ENCODE measurements at regions not wholly inside any gene's neighbourhood (a gene's known extent, or its start where the extent isn't known, plus 50 kb on each side); places are given as distances from the start of the nearest gene placed in this dataset.

DNA sequence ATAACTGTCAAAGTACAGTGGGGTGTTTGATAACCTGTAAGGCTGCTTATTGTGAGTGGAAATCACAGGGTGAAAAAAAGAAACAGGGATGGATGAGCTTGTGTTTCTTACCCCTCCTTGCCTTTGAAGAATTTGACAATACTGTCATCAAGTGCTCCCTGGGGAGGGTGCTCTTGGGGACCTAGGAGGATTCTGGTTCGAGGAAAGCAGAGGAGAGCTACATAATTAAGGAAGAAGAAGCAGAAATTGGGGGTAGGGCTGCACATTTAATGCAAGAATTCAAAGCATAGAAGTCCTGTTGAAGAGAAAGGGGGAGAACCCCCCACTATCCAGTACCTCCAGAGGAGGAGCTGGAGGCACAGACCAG lies 208.1 kb upstream of the PHYHIPL start:
- no peak for DNase-seq (ENCODE audit: low read depth in 1 of 2, low spot score in 2 of 2)
- Histone ChIP-seq H3K27me3 (replicated peaks) (no peaks in the 10 kb centered on the region), H3K27ac (no peak overlapping the region), H3K9me3 (replicated peaks) (no peaks in the 10 kb centered on the region), H3K4me1 (replicated peaks) (no peaks in the 10 kb centered on the region), H3K36me3 (no peaks in the 10 kb centered on the region), H3K4me3 (no peak overlapping the region)

DNA sequence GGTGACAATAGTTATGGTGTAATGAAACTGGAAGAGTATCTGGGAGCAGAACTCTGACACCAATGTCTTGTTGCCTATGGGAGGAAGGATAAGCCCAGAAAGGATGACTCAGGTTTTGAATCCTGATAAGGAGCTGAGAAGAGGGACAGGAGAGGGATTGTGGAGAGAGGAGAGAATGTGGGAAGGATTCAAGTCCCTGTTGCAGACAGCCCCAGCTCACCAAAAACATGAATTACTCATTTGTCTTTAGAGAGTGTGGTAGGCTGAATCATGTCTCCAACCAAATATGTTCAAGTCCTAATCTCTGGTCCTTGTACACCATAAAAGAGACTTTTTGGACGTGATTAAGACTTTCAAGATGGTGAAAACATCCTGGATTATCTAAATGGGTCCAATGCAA lies 206.9 kb upstream of the PHYHIPL start:
- Histone ChIP-seq H3K9me3 (replicated peaks) (no peaks in the 10 kb centered on the region), H3K27me3 (replicated peaks) (no peaks in the 10 kb centered on the region), H3K4me3 (no peak overlapping the region), H3K4me1 (replicated peaks) (no peaks in the 10 kb centered on the region), H3K36me3 (no peaks in the 10 kb centered on the region), H3K27ac (no peak overlapping the region)
- DNase-seq (ENCODE audit: low read depth in 1 of 2, low spot score in 2 of 2), result no peak

DNA sequence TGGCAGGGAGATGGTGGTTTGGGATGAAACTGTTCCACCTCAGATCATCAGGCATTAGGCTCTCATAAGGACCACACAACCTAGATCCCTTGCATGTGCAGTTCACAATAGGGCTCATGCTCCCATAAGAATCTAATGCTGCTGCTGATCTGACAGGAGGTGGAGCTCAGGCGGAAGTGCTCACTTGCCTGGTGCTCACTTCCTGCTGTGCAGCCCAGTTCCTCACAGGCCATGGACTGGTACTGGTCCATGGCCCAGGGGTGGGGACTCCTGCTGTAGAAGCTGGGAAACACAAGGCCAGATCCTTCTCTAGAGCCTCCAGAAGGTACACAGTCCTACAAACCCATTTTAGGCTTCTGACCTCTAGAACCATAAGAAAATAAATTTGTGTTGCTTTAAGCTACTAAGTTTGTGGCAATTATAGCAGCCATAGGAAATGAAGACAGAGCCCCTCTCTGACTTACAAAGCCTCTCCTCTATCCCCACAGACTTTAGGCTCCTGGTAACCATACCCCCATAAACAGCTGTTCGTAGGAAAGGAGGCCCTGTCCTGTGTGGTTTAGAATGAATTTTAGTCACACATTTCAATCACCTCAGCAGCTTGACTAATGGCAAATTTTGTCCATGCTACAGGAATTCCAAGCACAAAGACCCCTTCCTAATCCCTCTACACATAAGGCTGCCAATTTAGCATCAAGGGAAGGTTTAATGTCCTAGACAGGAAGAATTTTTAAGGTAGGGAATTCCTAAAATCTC lies 206.1 kb upstream of the PHYHIPL start:
- no peak overlapping the region for H3K27ac ChIP-seq
- H3K36me3 ChIP-seq, result no peaks in the 10 kb centered on the region
- no peaks in the 10 kb centered on the region for H3K9me3 ChIP-seq (replicated peaks)
- no peak for DNase-seq (ENCODE audit: low read depth in 1 of 2, low spot score in 2 of 2)
- no peaks in the 10 kb centered on the region for H3K4me1 ChIP-seq (replicated peaks)
- no peaks in the 10 kb centered on the region for H3K27me3 ChIP-seq (replicated peaks)
- H3K4me3 ChIP-seq, result no peak overlapping the region

DNA sequence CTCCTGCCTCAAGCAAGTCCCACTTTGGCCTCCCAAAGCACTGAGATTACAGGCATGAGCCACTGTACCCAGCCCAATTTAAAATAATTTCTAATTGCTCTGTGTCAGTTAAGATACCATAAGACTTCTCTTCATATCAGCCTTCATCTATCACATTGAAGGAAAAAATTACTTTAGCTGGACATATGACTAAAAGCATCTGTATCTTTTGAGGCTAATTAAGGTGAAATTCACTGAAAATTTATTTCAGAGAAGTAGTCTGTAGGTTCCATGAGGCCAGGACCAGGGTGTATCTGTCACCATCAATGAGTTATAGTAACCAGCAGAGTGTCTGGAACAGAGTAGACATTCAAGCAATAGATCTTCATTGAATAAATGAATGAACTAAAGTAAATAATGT lies 205.2 kb upstream of the PHYHIPL start:
- Histone ChIP-seq H3K4me1 (replicated peaks) (no peaks in the 10 kb centered on the region), H3K9me3 (replicated peaks) (no peaks in the 10 kb centered on the region), H3K36me3 (no peaks in the 10 kb centered on the region), H3K27ac (no peak overlapping the region), H3K27me3 (replicated peaks) (no peaks in the 10 kb centered on the region), H3K4me3 (no peak overlapping the region)
- DNase-seq (ENCODE audit: low read depth in 1 of 2, low spot score in 2 of 2), result no peak

GRCh38 chr10:58971796-58972491 lies 204.5 kb upstream of the PHYHIPL start:
- Histone ChIP-seq H3K27me3 (replicated peaks) (no peaks in the 10 kb centered on the region), H3K36me3 (no peaks in the 10 kb centered on the region), H3K9me3 (replicated peaks) (no peaks in the 10 kb centered on the region), H3K27ac (no peak overlapping the region), H3K4me3 (no peak overlapping the region), H3K4me1 (replicated peaks) (no peaks in the 10 kb centered on the region)
- DNase-seq (ENCODE audit: low read depth in 1 of 2, low spot score in 2 of 2), result no peak

DNA sequence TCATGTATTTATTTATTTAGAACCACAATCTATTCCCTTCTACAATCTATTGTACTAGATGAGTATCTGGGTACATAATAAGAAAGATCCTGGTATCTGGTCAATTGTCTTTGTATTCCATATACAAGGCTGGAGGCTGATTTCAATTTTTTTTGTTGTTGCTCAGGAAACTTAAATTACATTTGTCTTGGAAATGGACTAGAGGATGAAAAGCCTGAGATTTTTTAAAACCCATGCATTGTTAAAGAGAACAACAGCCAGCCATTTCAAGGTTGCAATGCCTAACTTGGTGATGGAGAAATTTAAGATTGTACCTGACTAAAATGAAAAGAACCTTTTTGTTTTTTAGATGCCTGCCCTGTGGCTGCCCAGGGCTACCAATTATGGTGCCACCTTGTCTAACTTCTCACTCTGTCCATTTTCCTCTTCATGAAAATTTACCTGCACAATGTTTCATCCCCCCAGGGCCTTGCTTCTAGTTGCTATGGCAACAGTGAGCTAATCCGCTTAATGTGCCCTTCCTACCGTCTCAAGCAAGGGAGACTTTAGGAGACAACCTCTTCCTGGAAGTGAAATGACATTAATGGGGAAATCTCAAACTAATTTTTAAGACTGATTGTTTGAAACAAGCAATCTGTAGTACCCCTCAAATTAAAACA lies 203.7 kb upstream of the PHYHIPL start:
- no peaks in the 10 kb centered on the region for H3K36me3 ChIP-seq
- H3K27ac ChIP-seq, result no peak overlapping the region
- no peaks in the 10 kb centered on the region for H3K27me3 ChIP-seq (replicated peaks)
- H3K9me3 ChIP-seq (replicated peaks), result no peaks in the 10 kb centered on the region
- no peak overlapping the region for H3K4me3 ChIP-seq
- H3K4me1 ChIP-seq (replicated peaks), result no peaks in the 10 kb centered on the region
- no peak for DNase-seq (ENCODE audit: low read depth in 1 of 2, low spot score in 2 of 2)

GRCh38 chr10:58973235-58973595 lies 203.2 kb upstream of the PHYHIPL start:
- DNase-seq (ENCODE audit: low read depth in 1 of 2, low spot score in 2 of 2), result no peak
- Histone ChIP-seq H3K4me3 (no peak overlapping the region), H3K36me3 (no peaks in the 10 kb centered on the region), H3K4me1 (replicated peaks) (no peaks in the 10 kb centered on the region), H3K27me3 (replicated peaks) (no peaks in the 10 kb centered on the region), H3K27ac (no peak overlapping the region), H3K9me3 (replicated peaks) (no peaks in the 10 kb centered on the region)

DNA sequence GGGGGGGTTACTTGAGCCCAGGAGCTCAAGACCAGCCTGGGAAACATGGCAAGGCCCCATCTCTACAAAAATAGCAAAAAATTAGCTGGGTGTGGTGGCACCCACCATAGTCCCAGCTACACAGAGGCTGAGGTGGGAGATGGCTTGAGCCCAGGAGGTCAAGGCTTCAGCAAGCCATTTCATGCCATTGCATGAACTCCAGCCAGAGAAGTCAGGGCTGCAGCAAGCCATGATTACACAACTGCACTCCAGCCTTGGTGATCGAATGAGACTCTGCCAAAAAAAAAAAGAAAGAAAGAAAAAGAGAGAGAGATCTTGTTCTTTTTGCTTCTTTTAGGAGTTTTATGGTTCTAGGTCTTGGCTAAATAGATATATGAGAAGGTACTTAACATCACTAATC lies 200.2 kb upstream of the PHYHIPL start:
- no peak for DNase-seq (ENCODE audit: low read depth in 1 of 2, low spot score in 2 of 2)
- Histone ChIP-seq H3K36me3 (no peaks in the 10 kb centered on the region), H3K9me3 (replicated peaks) (no peaks in the 10 kb centered on the region), H3K4me3 (no peak overlapping the region), H3K27me3 (replicated peaks) (no peaks in the 10 kb centered on the region), H3K4me1 (replicated peaks) (no peaks in the 10 kb centered on the region), H3K27ac (no peak overlapping the region)

GRCh38 chr10:58979711-58980110 lies 196.7 kb upstream of the PHYHIPL start:
- no peak for DNase-seq (ENCODE audit: low read depth in 1 of 2, low spot score in 2 of 2)
- H3K4me1 ChIP-seq (replicated peaks), result no peaks in the 10 kb centered on the region
- no peak overlapping the region for H3K4me3 ChIP-seq
- no peak overlapping the region for H3K27ac ChIP-seq
- no peaks in the 10 kb centered on the region for H3K36me3 ChIP-seq
- H3K9me3 ChIP-seq (replicated peaks), result no peaks in the 10 kb centered on the region
- no peaks in the 10 kb centered on the region for H3K27me3 ChIP-seq (replicated peaks)

DNA sequence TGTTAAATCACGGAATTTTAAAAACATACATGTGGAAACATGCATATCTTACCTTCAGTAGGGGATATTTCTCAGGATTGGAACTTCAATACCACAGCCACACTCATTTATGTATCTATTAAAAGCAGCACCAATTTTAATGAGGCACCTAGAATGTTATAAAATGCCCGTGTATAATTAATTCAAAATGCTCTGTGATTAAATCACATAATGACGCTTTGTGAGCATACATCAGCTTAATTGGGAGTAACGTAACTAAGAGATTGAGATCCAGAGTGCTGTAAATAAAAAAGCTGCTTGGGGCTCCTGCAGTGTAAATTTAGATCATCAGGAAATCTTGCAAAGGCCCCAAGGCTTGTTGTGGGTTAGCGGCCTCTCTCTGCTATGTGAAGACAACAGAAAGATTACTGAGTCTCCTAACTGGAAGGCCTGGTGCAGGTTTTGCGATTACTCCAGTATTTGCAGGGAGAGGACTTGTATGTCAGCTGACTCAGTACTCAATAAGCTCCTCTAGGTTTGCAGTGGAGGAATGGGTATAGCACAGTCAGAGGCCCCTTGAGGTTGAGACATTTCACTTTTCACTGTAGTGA lies 195.5 kb upstream of the PHYHIPL start:
- Histone ChIP-seq H3K9me3 (replicated peaks) (no peaks in the 10 kb centered on the region), H3K4me3 (no peak overlapping the region), H3K27ac (no peak overlapping the region), H3K36me3 (no peaks in the 10 kb centered on the region), H3K4me1 (replicated peaks) (no peaks in the 10 kb centered on the region), H3K27me3 (replicated peaks) (no peaks in the 10 kb centered on the region)
- no peak for DNase-seq (ENCODE audit: low read depth in 1 of 2, low spot score in 2 of 2)

GRCh38 chr10:58981846-58982245 lies 194.6 kb upstream of the PHYHIPL start:
- H3K4me3 ChIP-seq, result no peak overlapping the region
- H3K27me3 ChIP-seq (replicated peaks), result no peaks in the 10 kb centered on the region
- no peak for DNase-seq (ENCODE audit: low read depth in 1 of 2, low spot score in 2 of 2)
- no peaks in the 10 kb centered on the region for H3K36me3 ChIP-seq
- no peaks in the 10 kb centered on the region for H3K4me1 ChIP-seq (replicated peaks)
- H3K27ac ChIP-seq, result no peak overlapping the region
- no peaks in the 10 kb centered on the region for H3K9me3 ChIP-seq (replicated peaks)

GRCh38 chr10:58982470-58983239 lies 193.8 kb upstream of the PHYHIPL start:
- H3K27ac ChIP-seq, result no peak overlapping the region
- H3K9me3 ChIP-seq (replicated peaks), result no peaks in the 10 kb centered on the region
- no peaks in the 10 kb centered on the region for H3K36me3 ChIP-seq
- H3K27me3 ChIP-seq (replicated peaks), result no peaks in the 10 kb centered on the region
- H3K4me1 ChIP-seq (replicated peaks), result no peaks in the 10 kb centered on the region
- H3K4me3 ChIP-seq, result no peak overlapping the region
- DNase-seq (ENCODE audit: low read depth in 1 of 2, low spot score in 2 of 2), result no peak

DNA sequence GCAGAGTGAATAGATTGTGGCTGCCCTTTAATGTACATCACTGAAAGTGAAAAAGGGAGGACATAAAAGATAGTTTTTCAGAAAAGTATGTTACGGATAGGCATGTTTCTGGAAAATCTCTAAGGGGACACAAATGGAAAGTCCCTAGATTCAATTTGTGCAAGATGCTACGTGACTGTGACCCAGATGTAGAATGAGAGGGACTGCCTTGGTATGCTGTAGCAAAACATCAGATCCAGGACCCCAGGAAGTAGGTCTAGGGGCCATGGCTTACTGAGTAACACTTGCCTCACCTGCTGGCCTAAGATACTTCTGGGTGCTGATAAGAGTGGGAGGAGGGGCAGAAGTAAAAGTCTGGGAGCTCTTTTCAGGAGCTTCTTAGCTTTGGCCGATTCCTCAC lies 191.2 kb upstream of the PHYHIPL start:
- Histone ChIP-seq H3K4me3 (no peak overlapping the region), H3K36me3 (no peaks in the 10 kb centered on the region), H3K9me3 (replicated peaks) (no peaks in the 10 kb centered on the region), H3K4me1 (replicated peaks) (no peaks in the 10 kb centered on the region), H3K27ac (no peak overlapping the region), H3K27me3 (replicated peaks) (no peaks in the 10 kb centered on the region)
- no peak for DNase-seq (ENCODE audit: low read depth in 1 of 2, low spot score in 2 of 2)

Measured in SJSA1 (cell line).